ENCODE measurements at regions not wholly inside any gene's neighbourhood (a gene's known extent, or its start where the extent isn't known, plus 50 kb on each side); places are given as distances from the start of the nearest gene placed in this dataset.
"Not testable (repeated sequence)": the region's sequence is repeated elsewhere in the genome, so short reads cannot be mapped to it uniquely, and the experiment has no call there.

GRCh38 chr3:182514236-182514964 lies 278.9 kb upstream of the ATP11B start:
- intact Hi-C loops (cut with DNase I) = no loop called here
- Histone ChIP-seq H3K27me3 (no peaks in the 10 kb centered on the region), H3K4me3 (no peak overlapping the region), H3K36me3 (no peaks in the 10 kb centered on the region), H3K9me3 (no peaks in the 10 kb centered on the region), H3K4me1 (no peaks in the 10 kb centered on the region), H3K27ac (replicated peaks in 1 of 4) (no peak overlapping the region)
- WGBS = 68% methylated on average over 5 of the region's 5 CpGs
- DNase-seq (ENCODE audit: extremely low spot score) = no peak
- no peak for TF ChIP-seq POLR2A (IDR thresholded peaks at IDR 0.05; ENCODE audit: low read depth)
- TF ChIP-seq, protein P1, sequence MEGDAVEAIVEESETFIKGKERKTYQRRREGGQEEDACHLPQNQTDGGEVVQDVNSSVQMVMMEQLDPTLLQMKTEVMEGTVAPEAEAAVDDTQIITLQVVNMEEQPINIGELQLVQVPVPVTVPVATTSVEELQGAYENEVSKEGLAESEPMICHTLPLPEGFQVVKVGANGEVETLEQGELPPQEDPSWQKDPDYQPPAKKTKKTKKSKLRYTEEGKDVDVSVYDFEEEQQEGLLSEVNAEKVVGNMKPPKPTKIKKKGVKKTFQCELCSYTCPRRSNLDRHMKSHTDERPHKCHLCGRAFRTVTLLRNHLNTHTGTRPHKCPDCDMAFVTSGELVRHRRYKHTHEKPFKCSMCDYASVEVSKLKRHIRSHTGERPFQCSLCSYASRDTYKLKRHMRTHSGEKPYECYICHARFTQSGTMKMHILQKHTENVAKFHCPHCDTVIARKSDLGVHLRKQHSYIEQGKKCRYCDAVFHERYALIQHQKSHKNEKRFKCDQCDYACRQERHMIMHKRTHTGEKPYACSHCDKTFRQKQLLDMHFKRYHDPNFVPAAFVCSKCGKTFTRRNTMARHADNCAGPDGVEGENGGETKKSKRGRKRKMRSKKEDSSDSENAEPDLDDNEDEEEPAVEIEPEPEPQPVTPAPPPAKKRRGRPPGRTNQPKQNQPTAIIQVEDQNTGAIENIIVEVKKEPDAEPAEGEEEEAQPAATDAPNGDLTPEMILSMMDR (IDR thresholded peaks at IDR 0.05) = no peak
- TF ChIP-seq EP300 (IDR thresholded peaks at IDR 0.05) = no peak
- TF ChIP-seq POLR2AphosphoS5 (IDR thresholded peaks at IDR 0.05) = no peak

GRCh38 chr3:182516597-182517336 lies 276.5 kb upstream of the ATP11B start:
- TF ChIP-seq, protein P1 (IDR thresholded peaks at IDR 0.05) = no peak
- TF ChIP-seq POLR2AphosphoS5 (IDR thresholded peaks at IDR 0.05) = no peak
- no peak for TF ChIP-seq EP300 (IDR thresholded peaks at IDR 0.05)
- no peak for TF ChIP-seq POLR2A (IDR thresholded peaks at IDR 0.05; ENCODE audit: low read depth)
- no peaks in the 10 kb centered on the region for H3K9me3 ChIP-seq
- no peak overlapping the region for H3K27ac ChIP-seq (replicated peaks in 1 of 4)
- no peaks in the 10 kb centered on the region for H3K4me1 ChIP-seq
- no peak for DNase-seq (ENCODE audit: extremely low spot score)
- intact Hi-C loops (cut with DNase I) = no loop called here
- H3K4me3 ChIP-seq = no peak overlapping the region
- WGBS = 81% methylated on average over 6 of the region's 6 CpGs
- H3K27me3 ChIP-seq = no peaks in the 10 kb centered on the region
- no peaks in the 10 kb centered on the region for H3K36me3 ChIP-seq

- 90% methylated on average over 2 of the region's 2 CpGs for WGBS
- DNase-seq (ENCODE audit: extremely low spot score) = no peak
- H3K36me3 ChIP-seq = no peaks in the 10 kb centered on the region
- no peak for TF ChIP-seq POLR2AphosphoS5 (IDR thresholded peaks at IDR 0.05)
- no peak for TF ChIP-seq EP300 (IDR thresholded peaks at IDR 0.05)
- TF ChIP-seq, protein P1 (IDR thresholded peaks at IDR 0.05) = no peak
- TF ChIP-seq POLR2A (IDR thresholded peaks at IDR 0.05; ENCODE audit: low read depth) = no peak
- no peak overlapping the region for H3K4me3 ChIP-seq
- no peaks in the 10 kb centered on the region for H3K9me3 ChIP-seq
- intact Hi-C loops (cut with DNase I) = no loop called here
- H3K4me1 ChIP-seq = no peaks in the 10 kb centered on the region
- H3K27me3 ChIP-seq = no peaks in the 10 kb centered on the region
- H3K27ac ChIP-seq (replicated peaks in 1 of 4) = no peak overlapping the region
Observed at GRCh38 chr3:182519569-182519968, 273.7 kb upstream of the ATP11B start.

DNA sequence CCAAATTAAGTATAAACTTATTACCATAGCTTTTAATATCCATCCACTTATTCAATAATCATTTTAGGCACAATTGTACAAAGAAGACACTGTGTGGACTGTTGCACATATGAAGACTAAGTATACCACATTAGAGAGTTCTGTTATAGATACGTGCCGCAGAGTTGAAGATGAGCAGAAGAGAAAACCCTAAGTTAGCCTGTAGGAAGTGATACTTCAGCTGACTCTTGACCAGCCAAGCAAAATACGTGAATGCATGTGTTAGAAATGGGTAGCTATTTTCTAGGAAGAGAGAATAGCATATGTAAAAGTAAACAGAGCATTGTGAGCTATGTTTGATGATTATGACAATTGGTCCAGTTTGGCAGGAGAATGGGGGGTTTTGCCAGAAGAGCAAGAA lies 272.0 kb upstream of the ATP11B start:
- no peaks in the 10 kb centered on the region for H3K4me1 ChIP-seq
- no peaks in the 10 kb centered on the region for H3K27me3 ChIP-seq
- H3K36me3 ChIP-seq = no peaks in the 10 kb centered on the region
- DNase-seq (ENCODE audit: extremely low spot score) = no peak
- intact Hi-C loops (cut with DNase I) = no loop called here
- no peak overlapping the region for H3K4me3 ChIP-seq
- 87% methylated on average over 3 of the region's 3 CpGs for WGBS
- TF ChIP-seq POLR2AphosphoS5 (IDR thresholded peaks at IDR 0.05) (no peak), EP300 (IDR thresholded peaks at IDR 0.05) (no peak)
- TF ChIP-seq, protein P1 (IDR thresholded peaks at IDR 0.05) = no peak
- no peaks in the 10 kb centered on the region for H3K9me3 ChIP-seq
- H3K27ac ChIP-seq (replicated peaks in 1 of 4) = no peak overlapping the region

- WGBS = 90% methylated on average over 3 of the region's 3 CpGs
- H3K27ac ChIP-seq (replicated peaks in 1 of 4); H3K27me3 ChIP-seq; H3K36me3 ChIP-seq; H3K4me3 ChIP-seq; H3K9me3 ChIP-seq; H3K4me1 ChIP-seq; intact Hi-C loops (cut with DNase I); DNase-seq (ENCODE audit: extremely low spot score): not testable (repeated sequence)
Observed at GRCh38 chr3:182523424-182523823, 269.9 kb upstream of the ATP11B start.

Data from esophagus muscularis mucosa (tissue), 4 donors.